HepG2 (cell line): ENCODE measurements at regions not wholly inside any gene's neighbourhood (a gene's known extent, or its start where the extent isn't known, plus 50 kb on each side); places are given as distances from the start of the nearest gene placed in this dataset.

Experiments used
- CBX2 ChIP-seq, 2 experiments: fragments of 200-600 bp in 1 of 2; sonication (generic); formaldehyde crosslinking in 1 of 2; IDR thresholded peaks; 2 replicates each; pipeline versions ENCODE4 v1.7.0 to v1.8.1; 2018 to 2022; ENCODE audit warnings: low read depth in 2 of 2, low read length in 1 of 2, mild to moderate bottlenecking in 1 of 2, missing genetic modification reagents in 1 of 2
- ESRRA ChIP-seq: sonication (generic); formaldehyde crosslinking; IDR thresholded peaks from 2 replicates; pipeline ENCODE4 v1.5.1; 2020; ENCODE audit warnings: mild to moderate bottlenecking, low read depth, missing genetic modification reagents
- MLLT10 ChIP-seq: sonication (generic); formaldehyde crosslinking; IDR thresholded peaks from 2 replicates; pipeline ENCODE4 v1.4.0; 2020; ENCODE audit warnings: missing genetic modification reagents
- SAP130 ChIP-seq: IDR thresholded peaks from 2 replicates; pipeline ENCODE4 v1.6.1; 2016; ENCODE audit warnings: low read depth
- SMAD3 ChIP-seq: sonication (generic); formaldehyde crosslinking; IDR thresholded peaks from 2 replicates; pipeline ENCODE4 v1.4.0; 2020; ENCODE audit warnings: missing genetic modification reagents
- ZMYM3 ChIP-seq: sonication (generic); formaldehyde crosslinking; IDR thresholded peaks from 2 replicates; pipeline ENCODE4 v1.5.1; 2020; ENCODE audit warnings: mild to moderate bottlenecking, missing genetic modification reagents
- ZNF12 ChIP-seq: sonication (generic); formaldehyde crosslinking; IDR thresholded peaks from 2 replicates; pipeline ENCODE4 v1.5.0; 2020; ENCODE audit warnings: missing genetic modification reagents
- ZNF512B ChIP-seq: sonication (generic); formaldehyde crosslinking; IDR thresholded peaks from 2 replicates; pipeline ENCODE4 v1.5.1; 2020; ENCODE audit warnings: missing genetic modification reagents, mild to moderate bottlenecking, borderline replicate concordance

- TF ChIP-seq ESRRA (CRISPR knock-in tag) (no peak), MLLT10 (CRISPR knock-in tag) (no peak), SMAD3 (no peak), SAP130 (no peak), ZMYM3 (CRISPR knock-in tag) (no peak), CBX2 (IDR thresholded peaks at IDR 0.05; ENCODE audit: low read depth, low read length) (no peak), CBX2 (CRISPR knock-in tag; IDR thresholded peaks at IDR 0.05; ENCODE audit: low read depth) (no peak), ZNF512B (CRISPR knock-in tag) (no peak), ZNF12 (CRISPR knock-in tag) (no peak)
Measured at GRCh38 chr3:84680700-84681099, 278.1 kb upstream of the CADM2 start.
